Hindlimb muscle (tissue), 1 donor: ENCODE measurements at regions not wholly inside any gene's neighbourhood (a gene's known extent, or its start where the extent isn't known, plus 50 kb on each side); places are given as distances from the start of the nearest gene placed in this dataset.
"Not testable (repeated sequence)": the region's sequence is repeated elsewhere in the genome, so short reads cannot be mapped to it uniquely, and the experiment has no call there.

ENCODE experiments used
- DNase-seq: peaks from one replicate; pipeline ENCODE4 v3.0.0-alpha.2; 2013

DNA sequence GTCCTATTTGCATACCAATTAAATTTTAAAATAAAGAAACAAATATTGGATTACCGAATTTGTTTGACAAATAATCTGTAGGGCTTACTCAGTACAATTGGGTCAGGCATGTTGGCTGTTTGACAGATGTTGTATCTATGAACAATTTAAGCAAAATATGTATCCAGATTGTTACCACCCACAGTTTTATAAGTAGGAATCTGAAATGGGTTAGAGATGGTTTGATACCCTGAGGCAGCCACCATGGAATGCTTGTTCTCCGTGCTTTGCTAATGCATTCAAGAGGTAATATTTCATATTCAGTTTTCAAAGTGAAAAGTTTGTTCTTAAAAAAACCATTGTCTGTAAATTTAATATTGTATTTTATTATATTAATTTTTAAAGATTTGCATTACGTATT lies 285.1 kb upstream of the ARRDC3 start:
- no peak for DNase-seq

DNA sequence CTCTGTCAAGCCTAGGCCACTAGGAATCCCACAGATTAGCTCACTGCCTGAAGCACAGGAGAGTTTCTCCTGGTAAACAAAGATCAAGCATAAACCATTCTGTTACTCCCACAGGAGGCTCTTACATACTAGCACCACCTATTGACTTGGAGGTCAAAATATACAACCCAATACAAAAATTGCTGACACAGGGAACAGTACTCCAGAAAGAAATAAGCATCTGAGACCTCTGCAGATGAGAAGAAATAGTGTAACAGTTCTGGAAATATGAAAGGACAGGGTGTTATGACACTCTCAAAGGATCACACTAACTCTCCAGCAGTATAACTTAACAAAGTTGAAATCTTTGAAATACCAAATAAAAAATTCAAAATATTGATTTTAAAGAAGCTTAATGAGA lies 269.6 kb upstream of the ARRDC3 start:
- DNase-seq, result no peak

DNA sequence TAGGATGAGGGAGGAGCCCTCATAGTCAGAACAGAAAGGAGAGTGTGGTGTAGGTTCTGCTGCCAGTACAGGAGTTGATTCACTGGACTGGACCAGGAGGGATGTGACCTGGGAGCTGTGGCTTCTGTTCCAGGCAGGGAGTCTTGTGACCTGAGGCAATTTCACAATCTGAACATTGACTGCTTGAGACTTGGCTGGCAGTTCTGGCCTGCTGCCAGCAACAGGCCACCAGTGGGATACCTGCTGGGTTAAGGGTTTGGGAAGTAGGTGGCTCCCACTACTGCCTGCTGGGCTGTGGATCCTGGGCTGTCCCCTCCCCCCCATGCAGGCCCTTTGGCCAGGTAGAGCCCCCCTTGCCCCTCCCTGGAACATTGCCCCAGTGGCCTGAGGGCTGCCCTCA lies 268.6 kb upstream of the ARRDC3 start:
- no peak for DNase-seq

DNA sequence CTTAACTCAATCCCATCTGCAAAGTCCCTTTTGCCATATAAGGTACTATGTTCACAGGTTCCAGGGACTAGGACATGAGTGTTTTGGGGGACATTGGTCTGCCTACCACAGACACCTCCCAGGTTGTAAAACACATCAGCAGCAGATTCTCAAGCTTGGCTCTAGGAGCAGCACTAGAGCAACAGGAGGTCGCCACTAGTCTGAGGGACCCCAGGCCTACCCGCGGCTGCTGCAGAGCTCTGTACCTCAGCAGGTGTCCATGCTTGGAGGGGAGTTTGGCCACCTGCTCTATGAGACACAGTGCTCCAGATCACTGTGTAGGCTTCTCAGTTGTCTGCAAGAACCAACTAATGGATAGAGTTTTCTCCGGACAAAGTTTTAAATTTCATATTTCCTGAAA lies 262.2 kb upstream of the ARRDC3 start:
- DNase-seq, result no peak

DNA sequence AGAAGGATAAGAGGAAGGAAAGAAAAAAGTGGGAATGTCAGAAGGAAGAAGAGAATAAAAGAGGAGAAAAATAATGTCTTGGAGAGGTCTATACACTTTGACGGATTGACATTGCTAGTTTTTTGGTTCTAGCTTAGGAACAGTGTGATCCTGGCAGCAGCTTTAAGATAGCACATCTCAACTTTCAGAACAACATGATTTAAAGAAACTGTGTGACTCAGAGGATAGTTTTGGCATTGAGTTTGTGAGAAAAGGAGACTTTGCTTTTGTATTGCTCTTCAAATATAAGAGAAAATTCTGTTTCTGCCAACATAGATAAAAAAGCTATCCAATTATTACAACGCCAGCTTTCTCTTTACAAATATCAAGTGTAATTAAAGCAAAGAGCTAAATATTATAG lies 260.7 kb upstream of the ARRDC3 start:
- DNase-seq, result peak; percentile 8

DNA sequence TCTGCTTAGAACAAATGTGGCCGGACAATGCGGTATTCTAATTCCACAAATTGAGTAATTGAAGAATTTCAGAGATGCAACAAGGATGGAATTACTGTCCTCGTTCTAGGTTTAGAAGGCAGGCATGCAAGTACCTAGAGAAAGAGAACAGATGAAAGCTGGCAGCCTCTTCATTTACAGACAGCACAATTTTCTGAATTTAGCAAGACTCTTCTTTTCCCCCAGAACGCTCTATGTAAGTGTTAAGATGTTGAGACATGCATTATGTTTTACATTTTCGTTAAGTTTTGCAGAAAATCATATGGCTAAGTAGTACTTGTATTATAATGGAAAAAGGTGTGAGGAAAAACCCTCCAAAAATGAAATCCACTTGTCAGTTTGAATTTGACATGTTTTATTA lies 259.5 kb upstream of the ARRDC3 start:
- no peak for DNase-seq

DNA sequence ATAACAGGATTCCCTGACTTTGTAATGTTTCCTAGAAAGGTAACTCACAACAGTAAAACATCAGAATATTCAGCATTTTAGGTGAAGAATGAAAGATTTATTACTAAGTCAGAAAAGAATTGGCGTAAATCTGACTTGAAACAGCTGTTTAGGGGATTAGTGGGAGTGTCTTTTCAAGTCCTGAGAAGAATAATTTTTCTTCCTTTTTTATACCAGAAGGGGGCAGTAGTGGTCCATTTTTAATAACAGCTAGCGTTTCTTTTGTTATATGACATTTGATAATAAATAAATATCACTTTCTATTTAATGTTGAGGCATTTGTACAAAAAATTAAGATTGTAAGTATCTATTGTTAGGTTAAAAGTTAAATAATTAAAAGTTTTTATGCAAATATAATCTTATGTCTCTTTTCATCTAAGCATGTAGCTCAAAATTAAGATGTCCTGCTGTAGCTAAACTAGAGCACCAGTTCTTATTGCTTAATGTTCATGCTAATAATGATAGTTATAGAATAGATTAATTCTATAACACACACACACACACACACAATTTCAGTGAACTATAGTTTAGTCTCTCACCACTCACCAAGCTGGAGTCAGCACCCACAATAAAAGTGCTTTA lies 258.7 kb upstream of the ARRDC3 start:
- peak; percentile 17 for DNase-seq

DNA sequence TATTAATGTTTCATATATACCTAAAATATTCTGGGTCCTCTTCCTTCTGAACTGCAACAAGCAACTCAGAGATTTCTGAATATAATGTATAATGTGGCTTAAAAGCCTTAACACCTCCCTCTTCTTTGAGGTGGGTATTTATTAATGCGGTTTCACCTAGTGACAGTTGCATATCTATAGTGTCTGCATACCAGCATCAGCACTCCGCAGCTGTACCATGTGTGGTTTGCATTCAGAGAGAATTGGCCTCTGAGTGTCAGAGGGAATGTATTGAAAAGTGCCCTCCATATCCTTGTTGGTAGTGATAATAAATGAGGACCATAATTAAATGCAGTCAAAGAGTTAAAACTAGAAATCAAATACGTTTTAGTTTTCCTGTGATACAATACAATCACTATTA lies 256.6 kb upstream of the ARRDC3 start:
- DNase-seq, result no peak

DNA sequence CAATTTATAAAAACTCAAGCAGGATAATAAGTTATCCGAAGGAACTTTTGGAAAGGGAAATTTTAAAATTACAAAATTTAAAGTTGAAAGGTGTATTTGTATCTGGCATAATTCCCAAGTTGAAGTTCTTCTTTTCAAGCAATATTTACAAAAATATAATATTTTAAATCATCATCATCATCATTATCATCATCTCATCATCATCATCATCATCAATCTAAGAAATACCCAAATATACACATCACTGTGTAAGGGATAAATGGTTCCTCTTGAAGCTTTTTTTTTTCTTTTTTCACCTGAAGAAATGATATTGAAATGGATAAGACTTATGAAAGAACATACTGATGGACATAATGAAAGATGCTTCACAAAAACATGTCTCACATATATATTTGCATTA lies 254.9 kb upstream of the ARRDC3 start:
- DNase-seq, result no peak

DNA sequence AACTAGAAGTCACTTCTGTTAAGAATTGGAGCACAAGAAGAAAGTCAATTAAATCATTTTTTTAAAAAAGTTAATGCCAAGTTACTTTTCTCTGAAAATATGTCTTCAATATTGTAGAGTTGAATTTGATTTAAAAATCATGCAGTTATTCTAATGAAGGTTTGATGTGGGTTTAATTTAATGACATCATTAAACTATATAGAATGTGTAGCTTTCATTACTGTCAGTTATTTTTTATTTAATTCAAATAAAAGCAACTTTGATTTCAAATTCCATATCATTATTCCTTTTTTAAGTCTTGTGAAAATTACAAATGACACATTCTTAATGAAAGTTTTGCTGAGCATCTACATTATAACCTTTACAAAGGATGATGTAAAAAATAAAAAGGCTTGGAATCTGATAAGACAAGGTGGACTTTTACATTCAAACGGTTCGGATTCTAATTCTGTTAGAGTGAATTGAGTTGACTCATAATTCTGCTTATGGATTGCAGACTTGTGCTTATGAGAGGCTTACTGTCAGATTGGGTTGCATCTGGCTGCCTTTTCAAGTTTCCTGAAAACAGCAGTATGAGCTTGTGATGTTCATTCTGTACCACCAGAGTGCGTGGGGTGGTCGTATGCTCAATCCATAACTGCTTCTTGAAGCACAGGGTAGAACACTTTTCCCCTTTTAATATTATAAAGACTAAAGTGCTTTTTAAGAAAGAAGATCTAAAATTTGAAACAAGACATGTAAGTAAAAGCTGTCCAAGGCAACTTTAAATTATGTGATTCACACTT lies 253.0 kb upstream of the ARRDC3 start:
- no peak for DNase-seq

DNA sequence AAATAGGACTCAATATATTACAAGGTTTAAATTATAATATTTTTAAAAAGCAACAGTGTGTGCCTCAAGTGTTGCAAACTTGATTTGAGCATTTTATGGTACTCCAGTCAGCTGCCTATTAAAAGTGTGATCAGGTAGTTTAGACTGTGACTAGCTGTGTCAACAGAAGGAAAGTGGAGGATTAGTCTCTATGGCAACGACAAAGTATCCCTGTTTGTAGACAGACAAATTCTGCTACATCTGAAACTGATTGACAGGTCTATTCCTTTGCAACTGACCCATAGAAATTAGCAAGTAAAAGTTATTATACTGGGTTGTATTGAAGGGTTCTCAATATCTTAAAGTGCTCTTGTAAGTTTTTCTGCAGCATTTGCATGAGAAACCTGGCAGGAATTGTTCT lies 249.8 kb upstream of the ARRDC3 start:
- DNase-seq, result no peak

DNA sequence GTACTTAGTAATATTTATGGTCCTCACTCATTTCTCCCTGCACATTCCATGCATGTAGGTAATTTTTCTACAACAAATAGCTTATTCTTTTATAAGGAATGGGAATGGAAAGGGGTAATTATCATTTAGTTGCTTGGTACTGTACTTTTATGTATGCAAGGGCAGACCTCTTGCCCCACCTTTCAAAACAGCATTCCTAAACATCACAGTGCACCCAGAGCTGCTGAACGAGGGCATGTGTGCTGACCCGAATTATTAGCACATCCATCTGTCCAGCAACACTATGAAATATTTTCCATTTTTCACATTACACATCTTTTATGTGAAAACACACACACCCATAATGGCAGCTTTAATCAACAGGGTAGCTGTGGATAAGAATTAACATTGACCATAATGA lies 228.6 kb upstream of the ARRDC3 start:
- DNase-seq, result no peak

DNA sequence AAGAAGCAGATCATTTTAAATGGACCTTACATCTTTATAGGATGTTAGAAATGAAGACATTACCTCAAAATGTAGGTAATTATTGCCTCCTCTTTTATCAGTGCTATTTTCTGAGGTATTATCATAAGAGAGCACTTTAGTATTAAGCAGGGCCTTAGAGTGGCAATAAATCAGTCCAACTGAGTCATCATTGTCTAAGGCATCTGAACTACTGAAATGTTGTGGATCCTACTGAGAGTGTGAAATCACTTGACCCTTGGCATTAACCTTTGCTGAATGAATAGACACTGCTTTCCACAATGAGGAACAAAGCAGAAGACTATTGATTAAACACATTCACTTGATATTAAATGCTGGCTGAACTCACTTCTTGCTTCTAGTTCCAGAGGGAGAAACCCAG lies 224.6 kb upstream of the ARRDC3 start:
- no peak for DNase-seq

DNA sequence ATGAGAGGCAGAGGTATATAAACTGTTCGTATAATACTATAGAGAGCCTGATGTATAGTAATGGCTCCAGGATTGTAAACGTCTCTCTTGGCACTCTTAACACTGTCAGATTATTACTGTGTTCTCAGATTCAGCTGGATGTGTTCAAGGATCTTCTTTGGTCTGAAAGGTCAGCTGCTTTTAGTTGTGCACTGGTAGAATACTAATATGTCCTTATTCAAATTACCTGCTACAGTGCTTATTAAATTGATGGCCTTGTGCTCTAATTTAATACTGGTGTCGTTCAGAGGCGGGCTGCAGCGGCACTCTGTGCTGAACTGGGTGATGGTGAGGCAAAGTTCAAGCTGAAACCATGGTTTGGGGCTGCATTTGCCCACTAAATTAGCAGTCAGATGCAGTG lies 216.7 kb upstream of the ARRDC3 start:
- DNase-seq, result no peak

DNA sequence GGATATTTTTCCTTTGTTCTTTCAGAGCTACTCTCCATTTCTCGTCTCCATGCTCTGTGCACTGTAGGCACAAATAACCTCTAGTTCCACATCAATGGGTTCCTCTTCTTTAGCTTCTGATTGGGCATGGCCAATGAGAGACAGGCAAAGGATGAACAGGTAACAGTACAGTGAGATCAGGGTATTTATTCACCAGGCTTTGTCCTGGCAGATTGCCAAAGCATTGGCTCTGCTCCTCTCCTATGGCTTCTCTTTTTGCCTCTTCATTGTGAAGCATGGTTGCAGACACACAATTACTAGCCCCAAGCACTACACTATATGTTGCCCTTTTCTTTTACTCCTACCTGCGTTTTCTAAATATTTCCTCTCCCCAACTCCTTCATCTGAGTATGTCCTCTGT lies 215.1 kb upstream of the ARRDC3 start:
- no peak for DNase-seq

DNA sequence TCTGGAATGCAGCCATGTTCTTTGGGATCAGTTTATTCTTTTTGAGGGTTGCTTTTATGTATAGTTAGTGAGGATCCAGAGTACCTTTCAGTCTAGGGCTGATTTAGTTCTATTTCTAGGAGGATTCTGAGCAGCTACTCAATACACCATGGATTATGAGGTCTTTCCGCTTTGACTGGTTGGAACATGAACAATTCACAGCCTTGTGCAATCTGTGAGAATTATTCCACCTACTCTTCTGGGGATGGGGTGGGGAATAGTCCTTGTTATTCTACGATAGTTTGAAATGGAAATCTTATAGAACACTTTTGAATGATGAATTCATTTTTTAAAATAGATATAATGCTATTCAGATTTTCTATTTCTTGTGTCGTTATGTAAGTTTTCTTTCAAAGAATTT lies 212.3 kb upstream of the ARRDC3 start:
- no peak for DNase-seq

DNA sequence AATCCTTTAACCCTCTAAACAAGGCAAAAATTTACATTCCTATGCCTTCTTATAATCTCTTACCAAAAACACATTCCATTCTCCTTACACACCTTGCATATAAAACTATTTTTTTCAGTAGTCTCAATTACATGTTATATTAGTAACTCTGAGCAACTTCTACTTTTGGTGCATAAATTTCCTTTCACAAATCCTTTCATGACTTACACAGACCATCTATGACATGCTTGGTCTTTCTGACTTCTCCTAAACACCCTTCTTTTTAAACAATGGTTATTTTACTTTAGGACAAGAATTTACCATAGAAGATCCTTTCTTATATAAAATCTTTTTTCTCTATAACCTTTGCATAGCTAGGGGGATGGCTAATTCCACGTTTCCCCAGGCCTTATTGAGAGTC lies 208.0 kb upstream of the ARRDC3 start:
- DNase-seq, result no peak

DNA sequence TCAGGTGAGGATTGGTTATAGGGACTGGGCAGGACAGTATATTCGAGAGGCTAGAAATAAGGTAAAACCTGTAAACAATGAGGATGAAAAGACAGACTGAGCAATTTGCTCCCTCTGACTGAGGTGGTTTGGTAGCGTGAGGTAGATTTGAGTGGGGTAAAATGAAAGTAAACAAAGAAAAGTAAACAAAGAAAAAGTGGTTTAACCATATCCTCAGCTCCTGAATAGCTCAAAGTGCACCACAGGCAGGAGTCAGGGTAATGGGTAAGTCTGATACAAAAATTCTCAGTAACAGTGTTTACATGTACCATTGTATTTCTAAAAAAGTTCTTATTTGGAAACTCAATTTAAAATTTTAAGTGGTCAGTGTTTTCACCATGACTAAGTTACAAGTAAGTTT lies 203.1 kb upstream of the ARRDC3 start:
- no peak for DNase-seq

DNA sequence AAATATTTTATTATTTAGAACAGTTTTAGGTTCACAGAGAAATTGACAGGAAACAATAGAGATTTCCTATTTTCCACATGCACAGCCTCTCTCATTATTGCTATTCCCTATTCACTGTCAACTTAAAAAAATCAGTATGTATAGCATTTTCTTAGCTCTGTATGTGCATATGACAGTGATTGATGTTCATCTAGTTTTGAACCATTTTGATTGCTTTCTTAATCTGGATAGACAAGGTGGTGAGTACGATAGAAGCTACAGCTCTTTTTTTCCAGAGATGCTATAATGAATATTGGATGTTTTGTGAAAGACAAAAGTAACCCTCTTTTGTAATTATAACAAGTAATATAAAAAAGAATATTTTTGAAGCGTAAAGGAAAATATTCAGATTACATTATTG lies 201.2 kb upstream of the ARRDC3 start:
- no peak for DNase-seq

DNA sequence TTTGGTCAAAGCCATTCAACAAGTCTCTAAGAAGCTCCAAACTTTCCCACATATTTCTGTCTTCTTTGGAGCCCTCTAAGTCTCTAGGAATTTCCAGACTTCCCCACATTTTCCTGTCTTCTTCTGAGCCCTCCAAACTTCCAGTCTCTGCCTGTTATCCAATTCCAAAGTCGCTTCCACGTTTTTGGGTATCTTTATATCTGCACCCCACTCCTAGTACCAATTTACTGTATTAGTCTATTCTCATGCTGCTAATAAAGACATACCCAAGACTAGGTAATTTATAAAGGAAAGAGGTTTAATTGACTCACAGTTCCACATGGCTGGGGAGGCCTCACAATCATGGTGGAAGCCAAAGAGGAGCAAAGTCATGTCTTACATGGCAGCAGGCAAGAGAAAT lies 182.9 kb upstream of the ARRDC3 start:
- DNase-seq, result not testable (repeated sequence)

DNA sequence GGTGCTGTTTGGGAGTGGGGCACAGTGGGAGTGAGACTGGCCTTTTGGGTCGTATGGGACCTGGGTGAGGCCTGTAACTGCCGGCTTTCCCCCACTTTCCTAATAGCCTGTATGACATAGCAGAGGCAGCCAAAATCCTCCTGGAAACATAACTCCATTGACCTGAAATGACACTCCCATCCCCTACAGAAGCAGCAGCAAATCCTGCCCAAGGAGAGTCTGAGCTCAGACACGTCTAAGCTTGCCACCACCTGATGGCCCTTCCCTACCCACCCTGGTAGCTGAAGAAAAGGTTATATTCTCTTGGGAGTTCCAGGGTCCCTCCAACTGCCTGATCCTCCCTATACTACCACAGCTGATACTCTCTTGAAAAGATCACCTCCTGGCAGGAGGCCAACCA lies 179.8 kb upstream of the ARRDC3 start:
- no peak for DNase-seq

DNA sequence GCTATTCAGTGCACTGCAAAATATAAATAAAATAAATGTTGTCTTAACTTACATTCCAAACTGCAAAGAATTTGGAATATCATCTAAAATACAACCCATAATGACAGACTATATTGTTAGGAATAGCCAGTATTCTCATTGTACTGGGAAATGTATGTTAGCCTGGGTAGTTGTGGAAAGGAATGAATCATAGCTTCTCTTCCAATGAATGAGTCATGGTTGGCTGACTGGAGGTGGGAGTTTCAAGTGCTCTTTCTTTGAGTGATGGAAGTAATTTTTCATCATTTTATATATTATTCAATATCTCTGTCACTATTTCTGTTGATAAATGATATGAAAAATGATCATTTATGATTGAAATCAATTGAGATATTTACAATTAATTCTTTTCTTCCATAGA lies 158.6 kb upstream of the ARRDC3 start:
- DNase-seq, result no peak

DNA sequence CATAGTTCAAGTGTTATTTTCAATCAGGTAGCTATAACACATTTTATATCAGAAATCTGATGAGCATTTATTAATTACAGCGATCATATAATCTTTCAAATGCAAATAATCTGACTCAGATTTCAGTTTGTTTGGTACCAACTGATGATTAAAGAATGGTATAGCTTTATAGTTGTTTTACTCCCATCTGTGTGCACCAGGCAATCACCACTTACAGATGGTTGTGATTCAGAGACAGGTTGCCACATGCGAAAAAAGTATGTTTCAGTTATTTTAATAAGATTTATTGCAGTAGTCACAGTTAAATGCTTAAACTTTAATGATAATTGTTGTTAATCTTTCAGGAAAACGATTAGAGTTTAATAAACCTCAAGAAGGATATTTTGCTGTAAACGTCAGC lies 155.1 kb upstream of the ARRDC3 start:
- no peak for DNase-seq

DNA sequence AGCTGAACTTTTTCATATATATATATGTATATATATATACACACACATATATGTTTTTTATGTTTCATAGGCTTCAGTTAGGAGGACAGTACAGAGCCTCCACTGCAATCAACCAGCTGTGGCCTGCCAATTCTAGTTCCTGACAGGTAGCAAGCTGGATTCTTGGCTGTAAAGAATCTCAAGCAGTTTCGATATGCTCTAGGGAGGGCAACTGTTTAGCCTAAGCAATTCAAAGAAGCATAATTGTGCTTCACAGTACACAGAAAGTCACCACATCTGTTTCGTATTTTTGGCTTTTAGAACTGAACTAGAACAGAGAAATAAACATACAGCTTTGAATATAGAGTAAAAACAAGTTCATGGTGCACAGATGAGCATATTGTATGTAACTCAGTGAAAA lies 152.4 kb upstream of the ARRDC3 start:
- no peak for DNase-seq

DNA sequence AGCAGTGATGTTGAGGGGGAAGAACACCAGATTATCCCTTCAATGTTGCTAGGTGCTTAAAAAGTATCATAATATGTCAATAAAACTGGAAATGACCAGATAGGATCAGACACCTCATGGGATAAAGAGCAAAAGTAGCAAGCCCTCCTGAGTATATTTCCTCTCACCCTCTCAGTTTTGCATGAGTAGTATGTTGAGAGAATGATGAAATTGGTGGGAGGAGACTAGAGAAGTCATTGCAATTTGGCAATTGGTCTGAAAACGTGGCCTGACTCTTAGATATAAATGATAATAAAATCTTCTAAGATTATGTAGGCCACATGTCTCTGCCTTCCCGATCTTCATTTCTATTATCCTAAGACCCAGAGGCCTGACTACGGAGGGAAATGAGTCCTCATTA lies 151.2 kb upstream of the ARRDC3 start:
- DNase-seq, result no peak
